GM12873 (cell line): ENCODE measurements at regions not wholly inside any gene's neighbourhood (a gene's known extent, or its start where the extent isn't known, plus 50 kb on each side); places are given as distances from the start of the nearest gene placed in this dataset.

Experiments
- CTCF ChIP-seq: IDR thresholded peaks from 2 replicates; pipeline ENCODE4 v1.5.1; 2012; ENCODE audit warnings: low read depth, mild to moderate bottlenecking, moderate library complexity, low read length, control low read depth; ENCODE audit not compliant: insufficient read depth; ENCODE audit errors: missing control alignments

- no peak for TF ChIP-seq CTCF
These were observed 109.7 kb upstream of the NRSN1 start for GRCh38 chr6:24016286-24016685.

GRCh38 chr6:24016857-24017256 is 109.2 kb upstream of the NRSN1 start:
- TF ChIP-seq CTCF = no peak

GRCh38 chr6:24019393-24019792 is 106.6 kb upstream of the NRSN1 start:
- TF ChIP-seq CTCF = no peak

- TF ChIP-seq CTCF = no peak
These were observed 106.2 kb upstream of the NRSN1 start for GRCh38 chr6:24019830-24020229.

- TF ChIP-seq CTCF = no peak
These were observed 100.0 kb upstream of the NRSN1 start for GRCh38 chr6:24026050-24026449.

GRCh38 chr6:24031496-24031895 is 94.5 kb upstream of the NRSN1 start:
- TF ChIP-seq CTCF = no peak

- TF ChIP-seq CTCF = no peak
These were observed 92.9 kb upstream of the NRSN1 start for GRCh38 chr6:24032896-24033688.

GRCh38 chr6:24043848-24044247 is 82.2 kb upstream of the NRSN1 start:
- no peak for TF ChIP-seq CTCF
